Right lobe of liver (tissue), 4 donors: ENCODE measurements at regions not wholly inside any gene's neighbourhood (a gene's known extent, or its start where the extent isn't known, plus 50 kb on each side); places are given as distances from the start of the nearest gene placed in this dataset.

ENCODE experiments used
- POLR2A ChIP-seq: fragments of 450-650 bp; IDR thresholded peaks from one replicate; pipeline ENCODE4 v1.6.1; 2017; ENCODE audit warnings: antibody characterized with exemption, mild to moderate bottlenecking
- TF ChIP-seq, protein P1 (sequence below), 4 donors: fragments of 200-600 bp in 3 of 4; fragments of 450-650 bp in 1 of 4; IDR thresholded peaks; one replicate each; pipeline versions ENCODE4 v1.5.1 to v1.8.0; 2016 to 2022; ENCODE audit warnings: antibody characterized with exemption in 4 of 4, mild to moderate bottlenecking in 2 of 4
- donor health status: DM: no; HTN: no; CAD: no.
- donor health status: DM: no; HTN: no; CAD: no.
- donor health status: DM: no; HTN: yes; CAD: no.

DNA sequence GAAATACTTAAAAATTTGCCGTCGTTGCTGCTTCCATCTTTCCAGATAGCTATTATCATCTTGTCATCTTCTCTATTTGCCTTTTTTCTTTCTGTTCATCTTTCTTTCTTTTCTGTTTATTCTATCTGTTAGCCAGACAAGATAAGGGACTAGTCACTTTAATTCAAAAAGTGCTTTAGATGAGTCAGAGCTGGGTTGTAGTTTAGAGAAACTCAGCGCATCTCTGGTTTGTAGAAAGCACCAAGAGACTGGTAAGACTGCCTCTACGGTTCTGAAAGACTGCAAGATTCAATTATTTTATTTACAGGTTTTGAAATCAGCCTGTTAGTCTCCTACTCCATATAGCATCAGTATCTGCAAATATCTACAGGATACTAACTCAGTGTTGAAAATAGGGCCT, 562.8 kb upstream of the RIOK2 start:
- TF ChIP-seq, protein P1, sequence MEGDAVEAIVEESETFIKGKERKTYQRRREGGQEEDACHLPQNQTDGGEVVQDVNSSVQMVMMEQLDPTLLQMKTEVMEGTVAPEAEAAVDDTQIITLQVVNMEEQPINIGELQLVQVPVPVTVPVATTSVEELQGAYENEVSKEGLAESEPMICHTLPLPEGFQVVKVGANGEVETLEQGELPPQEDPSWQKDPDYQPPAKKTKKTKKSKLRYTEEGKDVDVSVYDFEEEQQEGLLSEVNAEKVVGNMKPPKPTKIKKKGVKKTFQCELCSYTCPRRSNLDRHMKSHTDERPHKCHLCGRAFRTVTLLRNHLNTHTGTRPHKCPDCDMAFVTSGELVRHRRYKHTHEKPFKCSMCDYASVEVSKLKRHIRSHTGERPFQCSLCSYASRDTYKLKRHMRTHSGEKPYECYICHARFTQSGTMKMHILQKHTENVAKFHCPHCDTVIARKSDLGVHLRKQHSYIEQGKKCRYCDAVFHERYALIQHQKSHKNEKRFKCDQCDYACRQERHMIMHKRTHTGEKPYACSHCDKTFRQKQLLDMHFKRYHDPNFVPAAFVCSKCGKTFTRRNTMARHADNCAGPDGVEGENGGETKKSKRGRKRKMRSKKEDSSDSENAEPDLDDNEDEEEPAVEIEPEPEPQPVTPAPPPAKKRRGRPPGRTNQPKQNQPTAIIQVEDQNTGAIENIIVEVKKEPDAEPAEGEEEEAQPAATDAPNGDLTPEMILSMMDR (IDR thresholded peaks at IDR 0.05): no peak
- no peak for TF ChIP-seq POLR2A
